WTC11 (cell line): ENCODE measurements at regions not wholly inside any gene's neighbourhood (a gene's known extent, or its start where the extent isn't known, plus 50 kb on each side); places are given as distances from the start of the nearest gene placed in this dataset.

Experiments
- CBFB ChIP-seq: sonication (generic); formaldehyde crosslinking; IDR thresholded peaks from 2 replicates; pipeline ENCODE4 v1.8.1; 2022; ENCODE audit warnings: mild to moderate bottlenecking, low read depth, missing genetic modification reagents
- CREM ChIP-seq: sonication (generic); formaldehyde crosslinking; IDR thresholded peaks from 2 replicates; pipeline ENCODE4 v1.8.1; 2022; ENCODE audit warnings: mild to moderate bottlenecking, missing genetic modification reagents, moderate library complexity
- ELF4 ChIP-seq: sonication (generic); formaldehyde crosslinking; IDR thresholded peaks from 2 replicates; pipeline ENCODE4 v1.8.1; 2022; ENCODE audit warnings: low read depth, mild to moderate bottlenecking, moderate library complexity, missing genetic modification reagents
- ESRRA ChIP-seq: sonication (generic); formaldehyde crosslinking; IDR thresholded peaks from 2 replicates; pipeline ENCODE4 v1.8.1; 2022; ENCODE audit warnings: mild to moderate bottlenecking, missing genetic modification reagents, borderline replicate concordance
- TEAD4 ChIP-seq: sonication (generic); formaldehyde crosslinking; IDR thresholded peaks from 2 replicates; pipeline ENCODE4 v1.8.0; 2022; ENCODE audit warnings: mild to moderate bottlenecking, missing genetic modification reagents
- USF1 ChIP-seq: sonication (generic); formaldehyde crosslinking; IDR thresholded peaks from 2 replicates; pipeline ENCODE4 v1.8.0; 2022; ENCODE audit warnings: mild to moderate bottlenecking, missing genetic modification reagents
- ZNF121 ChIP-seq: sonication (generic); formaldehyde crosslinking; IDR thresholded peaks from 2 replicates; pipeline ENCODE4 v1.8.0; 2023; ENCODE audit warnings: missing genetic modification reagents
- ZNF281 ChIP-seq: sonication (generic); formaldehyde crosslinking; IDR thresholded peaks from 2 replicates; pipeline ENCODE4 v1.8.0; 2023; ENCODE audit warnings: mild to moderate bottlenecking, missing genetic modification reagents
- TF ChIP-seq, protein P1 (sequence below): sonication (generic); formaldehyde crosslinking; IDR thresholded peaks from 2 replicates; pipeline ENCODE4 v1.8.0; 2022; ENCODE audit warnings: missing genetic modification reagents
- TF ChIP-seq, protein P2 (sequence below): fragments of 200-600 bp; IDR thresholded peaks from 2 replicates; pipeline ENCODE4 v1.8.0; 2022; ENCODE audit warnings: antibody characterized with exemption
- TF ChIP-seq, protein P3 (sequence below): sonication (generic); formaldehyde crosslinking; IDR thresholded peaks from 2 replicates; pipeline ENCODE4 v1.8.1; 2023; ENCODE audit warnings: mild to moderate bottlenecking, missing genetic modification reagents

DNA sequence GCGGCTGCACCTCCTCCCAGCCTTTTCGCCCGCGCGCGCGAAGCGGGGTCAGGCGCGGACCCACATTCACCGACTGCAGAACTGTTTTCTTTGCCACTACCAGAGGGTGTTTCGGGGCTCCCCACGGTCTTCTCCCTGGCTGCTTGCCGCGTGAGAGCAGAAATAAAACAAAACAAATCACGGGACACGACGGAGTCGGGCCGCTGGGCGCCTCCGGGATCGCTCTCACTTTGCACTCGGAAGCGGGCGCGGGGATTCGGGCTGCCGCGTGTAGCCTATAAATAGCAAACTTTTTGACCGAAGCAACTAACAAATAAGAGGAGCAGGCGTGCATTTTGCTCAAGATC, 412.3 kb upstream of the ESRRG start:
- TF ChIP-seq, protein P1, sequence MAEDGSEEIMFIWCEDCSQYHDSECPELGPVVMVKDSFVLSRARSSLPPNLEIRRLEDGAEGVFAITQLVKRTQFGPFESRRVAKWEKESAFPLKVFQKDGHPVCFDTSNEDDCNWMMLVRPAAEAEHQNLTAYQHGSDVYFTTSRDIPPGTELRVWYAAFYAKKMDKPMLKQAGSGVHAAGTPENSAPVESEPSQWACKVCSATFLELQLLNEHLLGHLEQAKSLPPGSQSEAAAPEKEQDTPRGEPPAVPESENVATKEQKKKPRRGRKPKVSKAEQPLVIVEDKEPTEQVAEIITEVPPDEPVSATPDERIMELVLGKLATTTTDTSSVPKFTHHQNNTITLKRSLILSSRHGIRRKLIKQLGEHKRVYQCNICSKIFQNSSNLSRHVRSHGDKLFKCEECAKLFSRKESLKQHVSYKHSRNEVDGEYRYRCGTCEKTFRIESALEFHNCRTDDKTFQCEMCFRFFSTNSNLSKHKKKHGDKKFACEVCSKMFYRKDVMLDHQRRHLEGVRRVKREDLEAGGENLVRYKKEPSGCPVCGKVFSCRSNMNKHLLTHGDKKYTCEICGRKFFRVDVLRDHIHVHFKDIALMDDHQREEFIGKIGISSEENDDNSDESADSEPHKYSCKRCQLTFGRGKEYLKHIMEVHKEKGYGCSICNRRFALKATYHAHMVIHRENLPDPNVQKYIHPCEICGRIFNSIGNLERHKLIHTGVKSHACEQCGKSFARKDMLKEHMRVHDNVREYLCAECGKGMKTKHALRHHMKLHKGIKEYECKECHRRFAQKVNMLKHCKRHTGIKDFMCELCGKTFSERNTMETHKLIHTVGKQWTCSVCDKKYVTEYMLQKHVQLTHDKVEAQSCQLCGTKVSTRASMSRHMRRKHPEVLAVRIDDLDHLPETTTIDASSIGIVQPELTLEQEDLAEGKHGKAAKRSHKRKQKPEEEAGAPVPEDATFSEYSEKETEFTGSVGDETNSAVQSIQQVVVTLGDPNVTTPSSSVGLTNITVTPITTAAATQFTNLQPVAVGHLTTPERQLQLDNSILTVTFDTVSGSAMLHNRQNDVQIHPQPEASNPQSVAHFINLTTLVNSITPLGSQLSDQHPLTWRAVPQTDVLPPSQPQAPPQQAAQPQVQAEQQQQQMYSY = no peak
- TF ChIP-seq, protein P2, sequence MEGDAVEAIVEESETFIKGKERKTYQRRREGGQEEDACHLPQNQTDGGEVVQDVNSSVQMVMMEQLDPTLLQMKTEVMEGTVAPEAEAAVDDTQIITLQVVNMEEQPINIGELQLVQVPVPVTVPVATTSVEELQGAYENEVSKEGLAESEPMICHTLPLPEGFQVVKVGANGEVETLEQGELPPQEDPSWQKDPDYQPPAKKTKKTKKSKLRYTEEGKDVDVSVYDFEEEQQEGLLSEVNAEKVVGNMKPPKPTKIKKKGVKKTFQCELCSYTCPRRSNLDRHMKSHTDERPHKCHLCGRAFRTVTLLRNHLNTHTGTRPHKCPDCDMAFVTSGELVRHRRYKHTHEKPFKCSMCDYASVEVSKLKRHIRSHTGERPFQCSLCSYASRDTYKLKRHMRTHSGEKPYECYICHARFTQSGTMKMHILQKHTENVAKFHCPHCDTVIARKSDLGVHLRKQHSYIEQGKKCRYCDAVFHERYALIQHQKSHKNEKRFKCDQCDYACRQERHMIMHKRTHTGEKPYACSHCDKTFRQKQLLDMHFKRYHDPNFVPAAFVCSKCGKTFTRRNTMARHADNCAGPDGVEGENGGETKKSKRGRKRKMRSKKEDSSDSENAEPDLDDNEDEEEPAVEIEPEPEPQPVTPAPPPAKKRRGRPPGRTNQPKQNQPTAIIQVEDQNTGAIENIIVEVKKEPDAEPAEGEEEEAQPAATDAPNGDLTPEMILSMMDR = no peak
- TF ChIP-seq CBFB (CRISPR knock-in tag) = no peak
- TF ChIP-seq TEAD4 (CRISPR knock-in tag) = no peak
- TF ChIP-seq CREM = no peak
- no peak for TF ChIP-seq ESRRA (CRISPR knock-in tag)
- TF ChIP-seq ZNF121 (CRISPR knock-in tag) = no peak
- TF ChIP-seq, protein P3, sequence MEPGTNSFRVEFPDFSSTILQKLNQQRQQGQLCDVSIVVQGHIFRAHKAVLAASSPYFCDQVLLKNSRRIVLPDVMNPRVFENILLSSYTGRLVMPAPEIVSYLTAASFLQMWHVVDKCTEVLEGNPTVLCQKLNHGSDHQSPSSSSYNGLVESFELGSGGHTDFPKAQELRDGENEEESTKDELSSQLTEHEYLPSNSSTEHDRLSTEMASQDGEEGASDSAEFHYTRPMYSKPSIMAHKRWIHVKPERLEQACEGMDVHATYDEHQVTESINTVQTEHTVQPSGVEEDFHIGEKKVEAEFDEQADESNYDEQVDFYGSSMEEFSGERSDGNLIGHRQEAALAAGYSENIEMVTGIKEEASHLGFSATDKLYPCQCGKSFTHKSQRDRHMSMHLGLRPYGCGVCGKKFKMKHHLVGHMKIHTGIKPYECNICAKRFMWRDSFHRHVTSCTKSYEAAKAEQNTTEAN (CRISPR knock-in tag) = no peak
- no peak for TF ChIP-seq ZNF281 (CRISPR knock-in tag)
- TF ChIP-seq ELF4 (CRISPR knock-in tag) = no peak
- no peak for TF ChIP-seq USF1 (CRISPR knock-in tag)
